GM23248 (cell line): ENCODE measurements at regions not wholly inside any gene's neighbourhood (a gene's known extent, or its start where the extent isn't known, plus 50 kb on each side); places are given as distances from the start of the nearest gene placed in this dataset.

Source experiments
- EZH2 ChIP-seq: fragments of 200-600 bp; sonication (generic); IDR thresholded peaks from 2 replicates; pipeline ENCODE4 v1.6.1; 2018; ENCODE audit warnings: antibody characterized with exemption, mild to moderate bottlenecking; ENCODE audit not compliant: insufficient read depth, poor library complexity, severe bottlenecking
- EZH2phosphoT487 ChIP-seq: fragments of 200-600 bp; sonication (generic); IDR thresholded peaks from 2 replicates; pipeline ENCODE4 v1.6.1; 2018; ENCODE audit warnings: antibody characterized with exemption, moderate library complexity, mild to moderate bottlenecking, low read depth; ENCODE audit not compliant: insufficient read depth

DNA sequence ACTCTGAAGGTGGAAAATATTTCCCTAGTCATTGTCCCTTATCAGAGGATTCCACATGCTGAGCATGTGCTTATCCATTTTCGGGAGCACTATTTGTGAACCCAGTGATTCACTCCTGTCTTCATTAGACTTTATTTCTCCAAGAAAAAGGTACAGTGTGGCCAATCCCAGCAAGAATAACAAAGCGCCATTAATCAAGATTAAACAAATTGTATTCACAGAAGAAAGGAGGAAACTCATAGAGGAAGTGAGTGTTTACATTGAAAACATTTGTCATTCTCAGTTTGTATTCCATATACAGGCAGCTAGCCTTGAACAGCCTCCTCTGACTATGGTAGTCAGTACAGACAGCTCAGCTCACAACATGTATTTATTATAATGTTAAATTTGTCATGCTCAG, 1669.9 kb upstream of the SPRY2 start:
- TF ChIP-seq EZH2 (no peak), EZH2phosphoT487 (no peak)
